COR-L47 (cell line): ENCODE measurements at regions not wholly inside any gene's neighbourhood (a gene's known extent, or its start where the extent isn't known, plus 50 kb on each side); places are given as distances from the start of the nearest gene placed in this dataset.

Source experiments
- DNase-seq: peaks from one replicate; lab custom pipeline; 2025; lab: John Stamatoyannopoulos, UW

DNA sequence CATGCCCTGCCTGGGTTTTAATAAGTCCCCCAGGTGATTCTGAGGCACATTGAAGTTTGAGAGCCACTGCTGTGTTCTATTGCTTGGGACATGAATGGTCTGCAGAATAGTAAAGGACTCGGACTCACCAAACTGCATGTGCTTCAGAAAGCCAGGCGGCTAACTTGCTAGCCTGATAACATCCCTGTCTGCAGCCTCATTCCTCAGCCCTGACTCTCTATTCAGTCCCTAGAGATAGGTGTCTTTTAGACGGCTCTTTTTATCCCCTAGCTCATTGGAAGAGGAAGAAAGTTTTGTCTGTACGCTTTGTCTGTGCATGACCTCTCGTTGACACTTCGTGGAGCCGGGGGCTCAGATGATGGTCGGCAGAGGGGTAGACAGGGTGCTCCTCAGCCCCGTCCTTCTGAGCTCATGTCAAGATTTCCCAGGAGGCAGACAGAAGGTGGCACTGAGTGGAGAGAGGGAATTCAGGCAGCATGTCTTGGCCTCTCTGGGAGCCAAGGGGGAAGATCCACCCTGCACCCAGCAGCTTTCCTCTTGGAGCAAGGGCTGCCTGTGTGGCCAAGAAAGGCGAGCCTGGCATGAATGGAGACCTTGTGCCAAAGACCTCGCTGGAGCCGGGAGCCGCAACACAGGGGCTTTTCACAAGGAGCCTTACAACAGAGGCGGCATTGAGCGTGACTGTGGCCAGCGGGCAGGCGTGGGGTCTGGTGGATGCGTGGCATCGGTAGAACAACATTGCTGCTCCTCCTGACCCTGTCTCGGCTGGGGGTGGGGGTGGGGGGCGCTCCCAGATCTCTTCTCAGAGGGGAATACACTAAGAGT is 51.1 kb upstream of the PODXL start:
- DNase-seq, result no peak

DNA sequence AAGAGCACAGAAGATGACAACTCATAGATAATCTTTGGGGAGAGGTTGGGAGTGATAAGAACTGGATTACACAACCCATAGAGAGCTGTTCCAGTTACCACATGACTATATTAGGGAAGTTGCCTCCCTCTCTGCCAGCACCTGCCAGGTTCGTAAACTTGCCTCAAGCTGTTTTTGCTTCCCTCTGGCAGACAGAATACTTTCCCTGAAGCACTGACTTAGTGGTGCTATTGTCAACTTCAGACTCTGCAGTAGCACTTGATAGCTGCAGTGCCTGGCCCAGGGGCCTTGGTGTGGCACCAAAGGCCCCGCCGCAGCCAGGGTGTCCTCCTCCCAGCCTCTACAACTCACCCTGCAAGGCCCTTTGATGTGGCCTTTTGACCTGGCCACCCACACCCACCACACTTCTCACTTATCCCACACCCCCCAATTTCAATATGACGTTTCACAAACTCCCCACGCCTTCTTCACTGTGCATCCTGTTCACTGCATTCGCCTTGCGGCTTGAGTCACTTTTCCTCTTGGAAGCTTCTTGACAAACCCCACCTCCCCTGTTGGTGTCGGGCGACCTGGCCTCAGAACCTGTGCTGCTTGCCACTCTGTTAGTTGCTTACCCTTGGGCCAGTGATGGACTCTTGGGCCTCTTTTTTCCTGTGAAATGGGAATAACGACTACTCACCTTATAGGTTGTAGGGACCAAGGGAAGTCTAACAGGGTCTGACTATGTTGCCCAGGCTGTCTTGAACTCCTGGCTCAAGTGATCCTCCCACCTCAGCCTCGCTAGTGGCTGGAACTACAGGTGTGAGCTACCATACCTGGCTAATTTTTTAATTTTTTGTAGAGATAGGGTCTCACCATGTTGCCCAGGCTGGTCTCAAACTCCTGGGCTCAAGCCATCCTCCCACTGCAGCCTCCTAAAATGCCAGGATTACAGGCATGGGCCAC is 50.2 kb upstream of the PODXL start:
- DNase-seq, result no peak
